Erythroblast (primary cell): ENCODE measurements at regions not wholly inside any gene's neighbourhood (a gene's known extent, or its start where the extent isn't known, plus 50 kb on each side); places are given as distances from the start of the nearest gene placed in this dataset.

Experiments
- GATA1 ChIP-seq: IDR thresholded peaks from 2 replicates; pipeline ENCODE4 v1.6.1; 2011; ENCODE audit warnings: low read depth, mild to moderate bottlenecking, control low read depth, low read length, moderate library complexity
- POLR2A ChIP-seq: IDR thresholded peaks from 2 replicates; pipeline ENCODE4 v1.6.1; 2011; ENCODE audit warnings: mild to moderate bottlenecking, low read length

GRCh38 chr1:209073879-209074278, 509.6 kb upstream of the CAMK1G start:
- TF ChIP-seq POLR2A = no peak
- TF ChIP-seq GATA1 = no peak
